Activated naive CD4-positive, alpha-beta T cell (primary cell): ENCODE measurements at regions not wholly inside any gene's neighbourhood (a gene's known extent, or its start where the extent isn't known, plus 50 kb on each side); places are given as distances from the start of the nearest gene placed in this dataset.
"Not testable (repeated sequence)": the region's sequence is repeated elsewhere in the genome, so short reads cannot be mapped to it uniquely, and the experiment has no call there.

ENCODE experiments used
- DNase-seq, 4 experiments: peaks; one replicate each; lab custom pipeline; 2025; lab: John Stamatoyannopoulos, UW

DNA sequence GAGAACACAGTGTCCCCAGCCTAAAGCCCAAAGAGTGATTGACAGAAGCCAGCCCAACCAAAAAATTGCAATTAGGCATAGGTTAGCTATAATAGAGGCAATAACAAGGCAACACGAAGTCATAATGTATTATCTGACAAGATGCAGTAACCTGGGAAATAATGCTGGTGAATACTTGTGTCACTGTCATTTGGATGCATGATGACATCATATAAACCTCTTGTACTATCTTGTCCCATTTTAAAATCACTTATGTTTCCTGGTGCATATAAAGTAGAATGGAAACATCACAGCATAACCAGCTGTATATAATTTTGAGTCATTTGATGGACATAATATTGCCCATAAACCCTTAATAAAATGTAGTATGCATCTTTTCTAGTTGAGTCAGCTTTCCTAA lies 1138.3 kb upstream of the LRRTM3 start:
- no peak for DNase-seq

GRCh38 chr10:65788271-65788670 lies 1137.6 kb upstream of the LRRTM3 start:
- DNase-seq, result no peak

- no peak for DNase-seq
Measured at GRCh38 chr10:65791979-65792378, 1133.9 kb upstream of the LRRTM3 start.

DNA sequence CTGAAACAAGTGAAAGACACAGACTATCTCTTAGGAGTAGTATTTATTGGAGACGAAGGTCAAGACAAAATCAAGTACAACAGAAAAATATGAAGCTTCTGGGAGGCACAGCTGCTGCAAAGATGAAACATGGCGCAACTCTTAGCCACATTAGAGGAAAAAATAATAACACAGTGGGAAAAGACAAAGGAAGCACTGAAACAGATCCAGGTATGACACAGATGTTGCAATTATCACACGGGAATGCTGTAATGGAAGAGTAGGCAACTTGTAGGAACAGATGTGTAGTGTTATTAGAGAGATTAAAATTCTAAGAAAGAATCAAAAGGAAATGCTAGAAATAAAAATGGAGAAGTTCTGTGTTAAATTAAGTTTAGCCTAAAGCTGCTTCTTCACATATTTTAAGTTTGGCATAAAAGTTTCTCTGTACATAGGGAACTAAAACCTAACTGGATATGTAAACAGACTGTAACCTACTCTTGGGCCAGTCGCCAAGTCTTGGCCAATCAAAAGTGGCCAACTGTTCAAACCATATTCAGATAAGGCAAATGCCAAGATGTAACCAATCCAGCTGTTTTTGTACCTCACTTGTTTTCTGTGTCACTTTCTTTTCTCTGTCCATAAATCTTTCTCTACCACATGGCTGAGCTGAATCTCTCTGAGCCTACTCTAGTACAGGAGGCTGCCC lies 1132.0 kb upstream of the LRRTM3 start:
- DNase-seq, result no peak

DNA sequence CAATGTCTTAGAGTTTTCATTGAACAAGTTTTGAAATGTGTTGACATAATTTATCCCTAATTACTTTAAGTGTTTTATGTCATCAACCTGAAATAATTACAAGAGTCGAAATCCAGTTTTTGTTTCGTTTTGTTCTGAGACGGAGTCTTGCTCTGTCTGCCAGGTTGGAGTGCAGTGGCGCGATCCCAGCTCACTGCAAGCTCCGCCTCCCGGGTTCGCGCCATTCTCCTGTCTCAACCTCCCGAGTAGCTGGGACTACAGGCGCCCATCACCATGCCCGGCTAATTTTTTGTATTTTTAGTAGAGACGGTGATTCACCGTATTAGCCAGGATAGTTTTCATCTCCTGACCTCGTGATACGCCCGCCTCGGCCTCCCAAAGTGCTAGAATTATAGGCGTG lies 1131.0 kb upstream of the LRRTM3 start:
- DNase-seq, result not testable (repeated sequence)

GRCh38 chr10:65796472-65796871 lies 1129.4 kb upstream of the LRRTM3 start:
- no peak for DNase-seq

DNA sequence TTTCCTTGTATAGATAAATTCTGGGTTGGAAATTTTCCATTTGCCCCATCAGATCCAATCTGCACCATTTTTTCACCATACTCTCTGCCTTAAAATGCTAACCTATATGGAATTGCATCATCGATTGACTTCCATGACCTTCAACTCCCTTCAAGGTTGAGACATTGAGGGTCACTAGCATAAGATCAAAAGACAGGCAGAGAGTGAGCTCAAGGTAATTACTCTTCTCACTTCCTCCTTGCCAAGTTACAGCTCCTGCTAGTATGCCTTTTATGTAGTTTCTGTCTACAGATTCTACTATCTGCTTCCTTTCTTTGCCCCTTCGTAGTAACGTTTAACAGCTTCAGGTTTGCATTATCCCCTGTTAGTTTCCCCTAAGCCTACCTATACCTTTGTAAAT lies 1127.7 kb upstream of the LRRTM3 start:
- DNase-seq, result no peak

DNA sequence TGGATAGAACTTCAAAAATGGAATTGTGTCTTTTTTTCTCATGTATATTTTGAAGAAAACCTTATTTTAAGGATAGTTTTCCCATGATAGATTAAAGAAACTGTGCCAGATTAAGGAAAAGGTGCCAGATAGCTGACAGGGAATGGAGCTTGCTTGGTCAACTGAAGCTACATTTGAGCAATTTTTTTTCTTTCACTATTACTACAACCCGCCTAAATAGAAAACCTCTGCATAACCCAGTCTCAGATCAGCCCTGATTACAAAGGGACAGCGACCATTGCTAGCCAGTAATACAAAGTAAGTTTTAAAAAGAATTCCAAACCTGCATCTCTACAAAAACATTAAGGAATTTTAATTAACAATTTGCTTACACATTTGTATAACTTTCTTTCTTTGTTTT lies 1123.4 kb upstream of the LRRTM3 start:
- no peak for DNase-seq

GRCh38 chr10:65805511-65805910 lies 1120.3 kb upstream of the LRRTM3 start:
- no peak for DNase-seq

DNA sequence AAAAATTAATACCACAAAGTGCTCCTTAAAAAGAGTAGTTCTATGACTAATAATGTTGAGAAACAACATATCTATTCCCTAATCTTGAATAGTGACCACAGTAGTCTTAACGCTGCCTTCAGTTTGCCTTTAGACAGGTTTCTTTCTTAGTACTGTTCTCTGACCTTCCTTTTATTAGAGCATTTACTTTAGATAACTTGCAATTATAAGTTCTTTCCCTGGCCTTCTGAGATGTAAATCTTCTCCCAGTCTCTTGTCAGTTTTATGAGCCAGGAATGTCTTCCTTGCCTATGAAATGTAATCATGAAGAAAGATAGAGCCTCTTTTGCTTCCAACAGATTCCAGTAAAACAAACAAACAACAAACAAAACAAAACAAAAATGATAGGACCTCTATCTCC lies 1119.8 kb upstream of the LRRTM3 start:
- DNase-seq, result no peak

GRCh38 chr10:65808687-65809333 lies 1117.0 kb upstream of the LRRTM3 start:
- DNase-seq, result no peak

GRCh38 chr10:65811931-65812525 lies 1113.8 kb upstream of the LRRTM3 start:
- no peak for DNase-seq

DNA sequence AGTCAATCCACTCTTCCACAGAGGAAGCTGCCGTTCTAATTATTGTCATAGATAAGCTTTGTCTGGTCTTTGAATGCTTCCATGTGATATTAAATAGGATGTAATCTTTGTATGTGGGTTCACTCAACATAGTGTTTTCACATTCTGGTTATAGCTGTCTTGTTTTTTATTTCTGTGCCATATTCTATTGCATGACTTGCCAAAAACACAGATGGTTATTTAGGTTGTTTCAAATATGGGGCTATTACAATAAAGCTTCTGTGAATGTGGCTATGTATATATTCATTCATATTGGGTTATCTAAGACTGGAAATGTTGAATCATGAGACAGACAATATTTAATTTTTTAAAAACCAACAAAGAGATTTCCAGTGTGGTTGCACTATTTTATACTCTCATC lies 1109.3 kb upstream of the LRRTM3 start:
- no peak for DNase-seq

DNA sequence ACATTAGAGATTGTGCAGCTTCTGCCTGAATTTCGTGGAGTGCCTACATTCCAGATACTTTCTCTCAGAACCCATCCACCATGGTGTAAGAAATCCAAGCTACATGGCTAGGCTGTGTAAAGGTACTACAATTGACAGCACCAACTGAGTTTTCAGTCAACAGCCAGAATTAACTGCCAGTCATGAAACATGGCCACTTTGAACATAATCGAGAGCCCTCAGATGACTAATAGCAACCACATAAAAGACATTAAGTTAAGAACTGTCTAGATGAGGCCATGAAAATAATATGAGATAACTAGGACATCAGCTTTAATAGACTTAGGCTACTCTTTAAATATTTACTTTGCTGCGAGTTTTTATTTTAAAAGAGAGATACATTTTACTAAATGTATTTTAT lies 1106.8 kb upstream of the LRRTM3 start:
- DNase-seq, result no peak

DNA sequence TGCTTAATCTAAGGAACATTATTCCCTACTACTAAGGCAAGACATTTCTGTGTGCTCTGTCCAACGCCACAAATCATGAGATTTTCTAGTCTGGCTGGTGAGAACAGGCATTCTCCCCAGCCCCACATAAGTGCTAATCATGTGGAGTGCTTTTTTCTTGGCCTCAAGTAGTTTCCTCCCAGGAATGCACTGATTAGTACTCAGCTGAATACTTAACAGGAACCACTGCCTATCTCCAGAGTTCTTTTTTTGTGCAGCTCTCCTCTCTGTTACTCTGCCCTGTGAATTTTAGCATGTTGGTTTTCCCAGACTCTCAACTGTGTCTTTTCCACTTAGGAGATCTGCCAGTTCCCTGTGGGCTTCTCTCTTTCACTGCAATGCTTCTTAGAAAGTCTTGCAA lies 1098.5 kb upstream of the LRRTM3 start:
- no peak for DNase-seq

DNA sequence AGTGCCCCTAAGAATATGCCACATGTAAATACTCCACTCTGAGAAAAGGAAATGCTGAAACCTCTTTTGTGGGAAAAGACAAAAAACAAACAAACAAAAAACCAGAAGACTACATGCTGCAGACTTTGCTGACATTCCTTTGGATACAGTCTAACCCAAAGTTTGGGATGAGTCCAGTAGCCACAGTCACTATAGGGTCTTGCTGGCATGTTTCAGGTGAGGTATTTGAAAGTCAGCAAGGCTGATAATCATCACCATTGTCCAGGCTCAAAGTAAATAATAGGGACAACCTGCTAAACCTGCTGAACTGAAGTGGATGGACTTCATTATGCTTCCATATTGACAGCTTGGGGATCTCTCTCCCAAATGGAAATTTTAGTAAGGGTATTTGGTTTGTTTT lies 1087.0 kb upstream of the LRRTM3 start:
- no peak for DNase-seq

DNA sequence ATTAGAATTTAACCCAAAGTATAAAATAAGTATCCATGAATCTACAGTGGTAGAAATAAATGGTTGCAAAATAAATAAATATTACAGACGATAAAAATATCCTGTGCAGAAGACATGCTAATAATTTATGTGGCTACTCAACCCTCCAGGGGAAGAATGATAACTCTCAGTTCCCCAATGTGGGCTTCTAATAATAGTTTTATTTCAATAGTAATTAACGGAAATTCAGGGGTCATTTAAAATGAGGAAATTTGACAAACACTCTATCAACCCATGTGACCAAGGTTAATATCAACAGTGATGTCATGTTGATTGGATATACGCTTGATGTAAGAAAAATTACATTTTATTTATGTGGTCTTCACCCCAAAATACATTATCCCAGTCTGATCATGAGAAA lies 1082.6 kb upstream of the LRRTM3 start:
- no peak for DNase-seq

DNA sequence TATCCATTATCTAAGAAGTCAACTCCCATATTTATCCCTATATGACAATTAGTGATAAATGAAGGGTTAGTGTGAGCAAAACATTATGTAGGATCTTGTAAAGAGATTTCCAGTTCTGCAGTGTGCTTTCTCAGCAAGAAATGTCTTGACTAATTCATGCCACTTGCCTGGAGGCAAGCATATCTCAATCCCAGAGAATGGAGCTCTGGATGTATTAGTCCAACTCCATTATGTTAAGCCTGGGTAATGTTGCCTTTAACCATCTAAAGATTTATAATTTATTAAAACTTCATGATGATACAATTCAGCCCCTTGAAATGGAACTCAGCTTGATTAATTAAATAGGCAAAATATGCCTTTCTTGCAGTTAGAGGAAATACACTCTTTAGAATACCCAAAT lies 1079.9 kb upstream of the LRRTM3 start:
- no peak for DNase-seq

DNA sequence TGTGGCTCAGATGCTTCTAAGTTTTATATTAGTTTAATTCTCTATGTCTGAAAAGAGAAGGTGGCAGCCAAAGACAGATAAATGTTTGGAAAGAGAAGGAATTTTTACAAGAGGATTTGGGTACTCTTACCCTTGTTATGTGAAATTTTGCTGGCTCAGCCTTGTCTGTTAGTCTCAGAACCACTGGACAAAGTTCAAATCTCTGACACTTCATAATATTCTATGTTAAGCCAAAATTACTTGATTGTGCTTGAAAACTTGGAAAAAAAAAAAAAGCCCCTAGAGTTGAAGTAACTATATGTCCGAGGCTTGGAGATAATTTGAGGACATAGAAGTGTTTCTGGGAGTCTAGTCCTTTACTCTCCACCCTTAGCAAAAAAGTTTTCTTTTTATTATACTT lies 1079.3 kb upstream of the LRRTM3 start:
- DNase-seq, result no peak

- no peak for DNase-seq
Measured at GRCh38 chr10:65846949-65847348, 1078.9 kb upstream of the LRRTM3 start.

- no peak for DNase-seq
Measured at GRCh38 chr10:65847436-65848230, 1078.2 kb upstream of the LRRTM3 start.

GRCh38 chr10:65858841-65859240 lies 1067.0 kb upstream of the LRRTM3 start:
- no peak for DNase-seq

DNA sequence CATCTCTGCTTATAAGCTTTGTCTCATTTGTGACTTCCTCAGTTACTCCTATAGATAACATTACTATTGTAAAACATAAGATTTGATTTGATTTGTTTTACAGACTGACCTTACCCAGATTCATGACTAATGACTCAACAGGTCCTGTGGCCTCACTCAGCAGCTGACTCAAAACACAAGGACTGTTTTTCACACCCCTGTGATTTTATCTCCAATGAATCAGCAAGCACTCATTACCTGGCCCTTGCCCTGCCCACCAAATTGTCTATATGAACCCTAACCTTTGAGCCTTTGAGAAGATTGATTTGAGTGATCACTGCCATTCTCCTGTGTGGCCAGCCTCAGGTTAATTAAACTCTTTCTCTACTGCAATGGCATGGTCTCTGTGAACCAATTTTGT lies 1064.6 kb upstream of the LRRTM3 start:
- no peak for DNase-seq
